Tibial nerve (tissue), 4 donors: ENCODE measurements at regions not wholly inside any gene's neighbourhood (a gene's known extent, or its start where the extent isn't known, plus 50 kb on each side); places are given as distances from the start of the nearest gene placed in this dataset.

Experiments used
- DNase-seq, 2 donors: peaks; one replicate each; pipeline ENCODE4 v3.0.0-alpha.2; 2019; ENCODE audit warnings: low spot score in 2 of 2
- H3K27ac ChIP-seq, 4 donors: fragments of 200-600 bp; sonication (generic) in 3 of 4; one replicate each; pipeline ENCODE4 v1.5.1; 2017 to 2019; ENCODE audit warnings: mild to moderate bottlenecking in 1 of 4
- H3K27me3 ChIP-seq, 2 donors: fragments of 200-600 bp; sonication (generic) in 1 of 2; one replicate each; pipeline versions ENCODE4 v1.5.1 to v1.6.0; 2017 to 2019
- H3K36me3 ChIP-seq, 3 donors: fragments of 200-600 bp; sonication (generic); one replicate each; pipeline ENCODE4 v1.5.1; 2018 to 2019
- H3K4me1 ChIP-seq, 4 donors: fragments of 200-600 bp; sonication (generic) in 3 of 4; one replicate each; pipeline ENCODE4 v1.5.1; 2017 to 2019
- H3K4me3 ChIP-seq, 4 donors: fragments of 200-600 bp; sonication (generic) in 3 of 4; one replicate each; pipeline ENCODE4 v1.5.1; 2017 to 2019; ENCODE audit warnings: mild to moderate bottlenecking in 1 of 4, moderate library complexity in 1 of 4
- H3K9me3 ChIP-seq, 4 donors: fragments of 200-600 bp; sonication (generic) in 3 of 4; one replicate each; pipeline ENCODE4 v1.5.1; 2017 to 2019
- CTCF ChIP-seq, 5 experiments: fragments of 200-600 bp in 3 of 5; fragments of 450-650 bp in 2 of 5; sonication (generic) in 3 of 5; IDR thresholded peaks; one replicate each; pipeline ENCODE4 v1.5.1; 2016 to 2019; ENCODE audit warnings: antibody characterized with exemption in 5 of 5, mild to moderate bottlenecking in 3 of 5, moderate library complexity in 2 of 5
- EP300 ChIP-seq, 2 donors: sonication (generic); formaldehyde crosslinking; IDR thresholded peaks; one replicate each; pipeline ENCODE4 v1.6.1; 2017; ENCODE audit warnings: antibody characterized with exemption in 2 of 2, mild to moderate bottlenecking in 1 of 2
- POLR2A ChIP-seq, 2 donors: fragments of 450-650 bp; IDR thresholded peaks; one replicate each; pipeline ENCODE4 v1.6.1; 2017; ENCODE audit warnings: antibody characterized with exemption in 2 of 2, mild to moderate bottlenecking in 2 of 2, moderate library complexity in 2 of 2
- WGBS, 2 donors: methylation state at CpG; one replicate each; pipeline ENCODE4 v1.1.5; 2018; 5-methylcytosine and 5-hydroxymethylcytosine counted together

GRCh38 chr12:115387467-115387901 lies 703.5 kb upstream of the TBX3 start:
- 53 to 57% methylated on average over 5 of the region's 5 CpGs for WGBS, 2 donors
- H3K27ac ChIP-seq: no peak overlapping the region
- H3K27me3 ChIP-seq: no peaks in the 10 kb centered on the region
- H3K4me1 ChIP-seq: no peaks in the 10 kb centered on the region
- DNase-seq: no peak
- peaks cover 0 to 18% (median 0%) of the 10 kb centered on the region in 4 donors for H3K9me3 ChIP-seq
- H3K36me3 ChIP-seq: no peaks in the 10 kb centered on the region
- no peak overlapping the region for H3K4me3 ChIP-seq
- TF ChIP-seq CTCF (IDR thresholded peaks at IDR 0.05): no peak
- TF ChIP-seq EP300 (IDR thresholded peaks at IDR 0.05): no peak
- TF ChIP-seq POLR2A (IDR thresholded peaks at IDR 0.05): no peak

- 79 to 82% methylated on average over 6 of the region's 6 CpGs for WGBS, 2 donors
- Histone ChIP-seq H3K36me3 (no peaks in the 10 kb centered on the region), H3K4me3 (no peak overlapping the region), H3K27ac (no peak overlapping the region), H3K27me3 (no peaks in the 10 kb centered on the region), H3K4me1 (no peaks in the 10 kb centered on the region), H3K9me3 (peaks cover 0 to 13% (median 0%) of the 10 kb centered on the region in 4 donors)
- no peak for DNase-seq
- TF ChIP-seq EP300 (IDR thresholded peaks at IDR 0.05) (no peak), POLR2A (IDR thresholded peaks at IDR 0.05) (no peak), CTCF (IDR thresholded peaks at IDR 0.05) (no peak)
Measured at GRCh38 chr12:115386946-115387345, 703.0 kb upstream of the TBX3 start.

- WGBS, 2 donors: 83 to 91% methylated on average over 4 of the region's 4 CpGs
- H3K27ac ChIP-seq: no peak overlapping the region
- DNase-seq: no peak
- no peak overlapping the region for H3K4me3 ChIP-seq
- no peaks in the 10 kb centered on the region for H3K27me3 ChIP-seq
- no peaks in the 10 kb centered on the region for H3K4me1 ChIP-seq
- no peaks in the 10 kb centered on the region for H3K36me3 ChIP-seq
- no peaks in the 10 kb centered on the region for H3K9me3 ChIP-seq
- no peak for TF ChIP-seq CTCF (IDR thresholded peaks at IDR 0.05)
- TF ChIP-seq POLR2A (IDR thresholded peaks at IDR 0.05): no peak
- TF ChIP-seq EP300 (IDR thresholded peaks at IDR 0.05): no peak
Measured at GRCh38 chr12:115385141-115385540, 701.2 kb upstream of the TBX3 start.

- no peaks in the 10 kb centered on the region for H3K36me3 ChIP-seq
- TF ChIP-seq EP300 (IDR thresholded peaks at IDR 0.05) (no peak), CTCF (IDR thresholded peaks at IDR 0.05) (no peak), POLR2A (IDR thresholded peaks at IDR 0.05) (no peak)
- H3K4me3 ChIP-seq: no peak overlapping the region
- no peak overlapping the region for H3K27ac ChIP-seq
- H3K9me3 ChIP-seq: no peaks in the 10 kb centered on the region
- H3K4me1 ChIP-seq: no peaks in the 10 kb centered on the region
- DNase-seq: no peak
- 87 to 93% methylated on average over 5 of the region's 5 CpGs for WGBS, 2 donors
- no peaks in the 10 kb centered on the region for H3K27me3 ChIP-seq
Measured at GRCh38 chr12:115384391-115384790, 700.4 kb upstream of the TBX3 start.

- no peaks in the 10 kb centered on the region for H3K36me3 ChIP-seq
Measured at GRCh38 chr12:115383668-115384067, 699.7 kb upstream of the TBX3 start.

More at GRCh38 chr12:115383668-115384067, 699.7 kb upstream of the TBX3 start:
- Histone ChIP-seq H3K27ac (no peak overlapping the region), H3K27me3 (no peaks in the 10 kb centered on the region), H3K4me1 (no peaks in the 10 kb centered on the region), H3K9me3 (no peaks in the 10 kb centered on the region), H3K4me3 (no peak overlapping the region)
- no peak for TF ChIP-seq EP300 (IDR thresholded peaks at IDR 0.05)
- TF ChIP-seq CTCF (IDR thresholded peaks at IDR 0.05): no peak
- no peak for TF ChIP-seq POLR2A (IDR thresholded peaks at IDR 0.05)
- DNase-seq: no peak
- 76 to 78% methylated on average over 7 of the region's 7 CpGs for WGBS, 2 donors
